ENCODE measurements at regions not wholly inside any gene's neighbourhood (a gene's known extent, or its start where the extent isn't known, plus 50 kb on each side); places are given as distances from the start of the nearest gene placed in this dataset.

DNA sequence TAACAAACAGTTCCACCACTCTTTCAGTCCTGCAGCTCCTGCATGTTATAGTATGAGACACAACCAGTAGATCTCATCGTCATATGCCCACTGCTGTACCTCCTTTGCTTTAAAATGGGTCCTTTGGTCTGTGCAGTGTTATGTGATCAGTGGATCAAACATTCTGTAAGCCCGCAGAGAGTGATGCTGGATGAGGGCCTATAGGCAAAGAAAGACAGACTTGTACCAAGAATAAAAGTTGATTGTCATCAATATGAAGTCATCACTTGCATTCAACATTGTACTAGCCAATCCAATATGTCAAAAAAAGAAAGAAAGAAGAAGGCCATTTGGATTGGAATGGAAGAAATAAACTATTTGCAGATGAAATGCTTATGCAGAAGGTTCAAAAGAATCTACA lies 79.8 kb upstream of the PHYHIPL start:
- Histone ChIP-seq H3K9ac (ENCODE audit: low read length) (no peak overlapping the region), H3K27ac (ENCODE audit: low read length in 2 of 2) (no peak overlapping the region), H3K4me3 (ENCODE audit: control extremely low read depth in 1 of 5, extremely low read depth in 1 of 5, insufficient read depth in 1 of 5, low read depth in 2 of 5, low read length in 4 of 5) (no peak overlapping the region), H2AFZ (ENCODE audit: insufficient read depth, low read depth, low read length, poor library complexity, severe bottlenecking) (no peak overlapping the region), H3K79me2 (ENCODE audit: control insufficient read depth, insufficient read depth, low read length) (no peaks in the 10 kb centered on the region), H3K4me1 (ENCODE audit: control insufficient read depth in 2 of 2, insufficient read depth in 2 of 2, low read length in 2 of 2) (no peaks in the 10 kb centered on the region), H4K20me1 (ENCODE audit: control insufficient read depth, insufficient read depth, low read length, poor library complexity, severe bottlenecking) (no peaks in the 10 kb centered on the region), H3K9me3 (ENCODE audit: control extremely low read depth in 1 of 3, control insufficient read depth in 2 of 3, insufficient read depth in 1 of 3, low read length in 2 of 3) (no peaks in the 10 kb centered on the region), H3K27me3 (replicated peaks in 1 of 4; ENCODE audit: control extremely low read depth in 1 of 4, control insufficient read depth in 3 of 4, insufficient read depth in 4 of 4, low read length in 3 of 4) (no peaks in the 10 kb centered on the region), H3K4me2 (replicated peaks; ENCODE audit: low read depth, low read length, poor library complexity, severe bottlenecking) (no peak overlapping the region), H3K36me3 (replicated peaks in 1 of 2; ENCODE audit: control extremely low read depth in 1 of 2, control insufficient read depth in 1 of 2, extremely low read depth in 1 of 2, insufficient read depth in 2 of 2, low read length in 1 of 2) (no peaks in the 10 kb centered on the region)
- intact Hi-C loops (cut with micrococcal nuclease), result no loop called here
- H3K27me3 Mint-ChIP-seq, result no peaks in the 10 kb centered on the region
- CTCF ChIA-PET, result no interaction called here
- H3K4me3 Mint-ChIP-seq, result no peak overlapping the region
- no peak for DNase-seq
- POLR2A ChIA-PET, result no interaction called here
- no peaks in the 10 kb centered on the region for H3K9me3 Mint-ChIP-seq (ENCODE audit: insufficient read depth)
- WGBS (ENCODE audit: insufficient coverage), result no CpG with 5 or more reads among the region's 2 CpGs
- no peak for ATAC-seq (ENCODE audit: low read depth)
- H3K4me1 Mint-ChIP-seq, result no peaks in the 10 kb centered on the region
- TF ChIP-seq EZH2 (IDR thresholded peaks at IDR 0.05; ENCODE audit: borderline replicate concordance, insufficient read depth, low read depth, low read length, poor library complexity, severe bottlenecking), result no peak
- TF ChIP-seq, protein P1, sequence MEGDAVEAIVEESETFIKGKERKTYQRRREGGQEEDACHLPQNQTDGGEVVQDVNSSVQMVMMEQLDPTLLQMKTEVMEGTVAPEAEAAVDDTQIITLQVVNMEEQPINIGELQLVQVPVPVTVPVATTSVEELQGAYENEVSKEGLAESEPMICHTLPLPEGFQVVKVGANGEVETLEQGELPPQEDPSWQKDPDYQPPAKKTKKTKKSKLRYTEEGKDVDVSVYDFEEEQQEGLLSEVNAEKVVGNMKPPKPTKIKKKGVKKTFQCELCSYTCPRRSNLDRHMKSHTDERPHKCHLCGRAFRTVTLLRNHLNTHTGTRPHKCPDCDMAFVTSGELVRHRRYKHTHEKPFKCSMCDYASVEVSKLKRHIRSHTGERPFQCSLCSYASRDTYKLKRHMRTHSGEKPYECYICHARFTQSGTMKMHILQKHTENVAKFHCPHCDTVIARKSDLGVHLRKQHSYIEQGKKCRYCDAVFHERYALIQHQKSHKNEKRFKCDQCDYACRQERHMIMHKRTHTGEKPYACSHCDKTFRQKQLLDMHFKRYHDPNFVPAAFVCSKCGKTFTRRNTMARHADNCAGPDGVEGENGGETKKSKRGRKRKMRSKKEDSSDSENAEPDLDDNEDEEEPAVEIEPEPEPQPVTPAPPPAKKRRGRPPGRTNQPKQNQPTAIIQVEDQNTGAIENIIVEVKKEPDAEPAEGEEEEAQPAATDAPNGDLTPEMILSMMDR (IDR thresholded peaks at IDR 0.05), result no peak
- H3K27ac Mint-ChIP-seq, result no peak overlapping the region

DNA sequence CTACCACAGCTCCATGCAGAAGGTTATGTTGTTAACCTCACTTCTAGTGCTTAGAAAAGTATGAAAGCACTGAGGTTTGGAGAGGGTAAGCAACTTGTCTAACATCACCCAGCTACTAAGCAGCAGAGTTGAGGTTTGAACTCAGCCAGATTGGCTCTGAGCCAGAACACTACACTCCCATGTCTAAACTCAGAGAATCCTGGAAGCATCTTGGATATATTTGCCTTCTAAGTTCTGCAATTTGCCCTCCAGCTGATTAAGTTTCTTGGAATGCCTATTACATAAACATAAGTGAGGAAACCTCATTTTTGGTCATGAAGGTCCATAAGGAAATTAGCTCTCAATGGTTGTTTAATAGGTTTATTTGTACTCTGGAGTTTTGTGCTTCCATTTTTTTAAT lies 78.1 kb upstream of the PHYHIPL start:
- H3K4me1 Mint-ChIP-seq, result no peaks in the 10 kb centered on the region
- no peaks in the 10 kb centered on the region for H3K9me3 Mint-ChIP-seq (ENCODE audit: insufficient read depth)
- Histone ChIP-seq H3K4me3 (ENCODE audit: control extremely low read depth in 1 of 5, extremely low read depth in 1 of 5, insufficient read depth in 1 of 5, low read depth in 2 of 5, low read length in 4 of 5) (no peak overlapping the region), H3K36me3 (replicated peaks in 1 of 2; ENCODE audit: control extremely low read depth in 1 of 2, control insufficient read depth in 1 of 2, extremely low read depth in 1 of 2, insufficient read depth in 2 of 2, low read length in 1 of 2) (no peaks in the 10 kb centered on the region), H2AFZ (ENCODE audit: insufficient read depth, low read depth, low read length, poor library complexity, severe bottlenecking) (no peak overlapping the region), H3K9me3 (ENCODE audit: control extremely low read depth in 1 of 3, control insufficient read depth in 2 of 3, insufficient read depth in 1 of 3, low read length in 2 of 3) (no peaks in the 10 kb centered on the region), H3K4me2 (replicated peaks; ENCODE audit: low read depth, low read length, poor library complexity, severe bottlenecking) (no peak overlapping the region), H3K27ac (ENCODE audit: low read length in 2 of 2) (no peak overlapping the region), H3K4me1 (ENCODE audit: control insufficient read depth in 2 of 2, insufficient read depth in 2 of 2, low read length in 2 of 2) (no peaks in the 10 kb centered on the region), H3K79me2 (ENCODE audit: control insufficient read depth, insufficient read depth, low read length) (no peaks in the 10 kb centered on the region), H4K20me1 (ENCODE audit: control insufficient read depth, insufficient read depth, low read length, poor library complexity, severe bottlenecking) (no peaks in the 10 kb centered on the region), H3K27me3 (replicated peaks in 1 of 4; ENCODE audit: control extremely low read depth in 1 of 4, control insufficient read depth in 3 of 4, insufficient read depth in 4 of 4, low read length in 3 of 4) (no peaks in the 10 kb centered on the region), H3K9ac (ENCODE audit: low read length) (no peak overlapping the region)
- no peak for ATAC-seq (ENCODE audit: low read depth)
- CTCF ChIA-PET, result no interaction called here
- H3K27me3 Mint-ChIP-seq, result no peaks in the 10 kb centered on the region
- POLR2A ChIA-PET, result no interaction called here
- no peak overlapping the region for H3K4me3 Mint-ChIP-seq
- DNase-seq, result no peak
- TF ChIP-seq EZH2 (IDR thresholded peaks at IDR 0.05; ENCODE audit: borderline replicate concordance, insufficient read depth, low read depth, low read length, poor library complexity, severe bottlenecking), result no peak
- TF ChIP-seq, protein P1 (IDR thresholded peaks at IDR 0.05), result no peak
- no peak overlapping the region for H3K27ac Mint-ChIP-seq
- intact Hi-C loops (cut with micrococcal nuclease), result no loop called here

Measured in B cell (primary cell).